ENCODE measurements at regions not wholly inside any gene's neighbourhood (a gene's known extent, or its start where the extent isn't known, plus 50 kb on each side); places are given as distances from the start of the nearest gene placed in this dataset.

- no peak for TF ChIP-seq CTCF (IDR thresholded peaks at IDR 0.05)
- no peak for TF ChIP-seq POLR2A (IDR thresholded peaks at IDR 0.05)
- no peak for TF ChIP-seq EP300 (IDR thresholded peaks at IDR 0.05)
- TF ChIP-seq POLR2AphosphoS5 (IDR thresholded peaks at IDR 0.05), result no peak
Measured at GRCh38 chr13:79937311-79937710, 403.6 kb downstream of the SPRY2 start.
